Neural progenitor cell (in vitro differentiated cells): ENCODE measurements at regions not wholly inside any gene's neighbourhood (a gene's known extent, or its start where the extent isn't known, plus 50 kb on each side); places are given as distances from the start of the nearest gene placed in this dataset.
A peak's percentile ranks its signal among the peaks of the same experiment; 100 is the strongest.

Experiments
- DNase-seq: peaks from one replicate; pipeline ENCODE4 v3.0.0-alpha.2; 2016; ENCODE audit warnings: low spot score
- H2AFZ ChIP-seq: fragments of 200-600 bp; sonication (generic); replicated peaks from 2 replicates; pipeline ENCODE4 v1.6.1; 2016; ENCODE audit warnings: antibody characterized with exemption
- H3F3A ChIP-seq: fragments of 200-600 bp; sonication (generic); 2 replicates; pipeline ENCODE4 v1.6.1; 2016; ENCODE audit warnings: antibody characterized with exemption, low read depth
- H3K27ac ChIP-seq: fragments of 200-600 bp; sonication (generic); 2 replicates; pipeline ENCODE4 v1.5.1; 2016; ENCODE audit warnings: mild to moderate bottlenecking
- H3K27me3 ChIP-seq: fragments of 200-600 bp; sonication (generic); 2 replicates; pipeline ENCODE4 v1.6.1; 2016; ENCODE audit warnings: mild to moderate bottlenecking, moderate library complexity
- H3K36me3 ChIP-seq: fragments of 200-600 bp; sonication (generic); 2 replicates; pipeline ENCODE4 v1.5.1; 2016
- H3K4me1 ChIP-seq: fragments of 200-600 bp; sonication (generic); 2 replicates; pipeline ENCODE4 v1.6.1; 2016; ENCODE audit warnings: mixed run types
- H3K4me2 ChIP-seq: fragments of 200-600 bp; sonication (generic); 2 replicates; pipeline ENCODE4 v1.6.1; 2016
- H3K4me3 ChIP-seq: fragments of 200-600 bp; sonication (generic); 2 replicates; pipeline ENCODE4 v1.5.1; 2016
- H3K79me2 ChIP-seq: fragments of 200-600 bp; sonication (generic); 2 replicates; pipeline ENCODE4 v1.6.1; 2016; ENCODE audit warnings: low read depth
- H3K9ac ChIP-seq: fragments of 200-600 bp; sonication (generic); 2 replicates; pipeline ENCODE4 v1.6.1; 2016
- H3K9me3 ChIP-seq: fragments of 200-600 bp; sonication (generic); 2 replicates; pipeline ENCODE4 v1.5.1; 2016; ENCODE audit warnings: low read depth
- H4K20me1 ChIP-seq: fragments of 200-600 bp; sonication (generic); 2 replicates; pipeline ENCODE4 v1.6.1; 2016; ENCODE audit warnings: low read depth
- H3K27ac Mint-ChIP-seq: 3 replicates; pipeline ENCODE4 v1.8.0; 2021; ENCODE audit warnings: mixed read lengths
- H3K27me3 Mint-ChIP-seq: 2 replicates; pipeline ENCODE4 v1.8.0; 2022; ENCODE audit warnings: low read depth, mild to moderate bottlenecking, inconsistent platforms, moderate library complexity, mixed read lengths; ENCODE audit not compliant: insufficient read depth
- H3K36me3 Mint-ChIP-seq: 3 replicates; pipeline ENCODE4 v1.8.0; 2021; ENCODE audit warnings: mixed read lengths
- H3K4me1 Mint-ChIP-seq: 3 replicates; pipeline ENCODE4 v1.8.0; 2021; ENCODE audit warnings: mixed read lengths
- H3K4me3 Mint-ChIP-seq: 3 replicates; pipeline ENCODE4 v1.8.0; 2021; ENCODE audit warnings: mild to moderate bottlenecking, moderate library complexity, mixed read lengths
- H3K9me3 Mint-ChIP-seq: 3 replicates; pipeline ENCODE4 v1.8.0; 2020; ENCODE audit warnings: mixed read lengths
- EZH2 ChIP-seq: fragments of 200-600 bp; sonication (generic); IDR thresholded peaks from 2 replicates; pipeline ENCODE4 v1.6.1; 2017; ENCODE audit warnings: antibody characterized with exemption, mild to moderate bottlenecking, moderate library complexity
- EZH2phosphoT487 ChIP-seq: fragments of 200-600 bp; sonication (generic); IDR thresholded peaks from 2 replicates; pipeline ENCODE4 v1.6.1; 2017; ENCODE audit warnings: antibody characterized with exemption
- TF ChIP-seq, protein P1 (sequence below): fragments of 200-600 bp; sonication (generic); IDR thresholded peaks from 2 replicates; pipeline ENCODE4 v1.5.1; 2017; ENCODE audit warnings: antibody characterized with exemption, mild to moderate bottlenecking

GRCh38 chr18:66300141-66300540 is 303.7 kb downstream of the CDH19 start:
- TF ChIP-seq EZH2phosphoT487 (no peak), EZH2 (no peak)
- TF ChIP-seq, protein P1, sequence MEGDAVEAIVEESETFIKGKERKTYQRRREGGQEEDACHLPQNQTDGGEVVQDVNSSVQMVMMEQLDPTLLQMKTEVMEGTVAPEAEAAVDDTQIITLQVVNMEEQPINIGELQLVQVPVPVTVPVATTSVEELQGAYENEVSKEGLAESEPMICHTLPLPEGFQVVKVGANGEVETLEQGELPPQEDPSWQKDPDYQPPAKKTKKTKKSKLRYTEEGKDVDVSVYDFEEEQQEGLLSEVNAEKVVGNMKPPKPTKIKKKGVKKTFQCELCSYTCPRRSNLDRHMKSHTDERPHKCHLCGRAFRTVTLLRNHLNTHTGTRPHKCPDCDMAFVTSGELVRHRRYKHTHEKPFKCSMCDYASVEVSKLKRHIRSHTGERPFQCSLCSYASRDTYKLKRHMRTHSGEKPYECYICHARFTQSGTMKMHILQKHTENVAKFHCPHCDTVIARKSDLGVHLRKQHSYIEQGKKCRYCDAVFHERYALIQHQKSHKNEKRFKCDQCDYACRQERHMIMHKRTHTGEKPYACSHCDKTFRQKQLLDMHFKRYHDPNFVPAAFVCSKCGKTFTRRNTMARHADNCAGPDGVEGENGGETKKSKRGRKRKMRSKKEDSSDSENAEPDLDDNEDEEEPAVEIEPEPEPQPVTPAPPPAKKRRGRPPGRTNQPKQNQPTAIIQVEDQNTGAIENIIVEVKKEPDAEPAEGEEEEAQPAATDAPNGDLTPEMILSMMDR, result no peak
- H3K9me3 Mint-ChIP-seq, result peaks cover 4% of the 10 kb centered on the region
- Histone ChIP-seq H3K36me3 (no peaks in the 10 kb centered on the region), H3K27me3 (no peaks in the 10 kb centered on the region), H4K20me1 (no peaks in the 10 kb centered on the region), H3K4me2 (no peak overlapping the region), H3K27ac (no peak overlapping the region), H3K4me1 (no peaks in the 10 kb centered on the region), H3K4me3 (no peak overlapping the region), H3K79me2 (no peaks in the 10 kb centered on the region), H3F3A (no peaks in the 10 kb centered on the region), H3K9ac (no peak overlapping the region), H3K9me3 (no peaks in the 10 kb centered on the region), H2AFZ (no peak overlapping the region)
- DNase-seq, result no peak
- H3K36me3 Mint-ChIP-seq, result no peaks in the 10 kb centered on the region
- H3K4me1 Mint-ChIP-seq, result no peaks in the 10 kb centered on the region
- H3K4me3 Mint-ChIP-seq, result no peak overlapping the region
- H3K27ac Mint-ChIP-seq, result no peak overlapping the region
- H3K27me3 Mint-ChIP-seq, result no peaks in the 10 kb centered on the region

GRCh38 chr18:66280470-66280869 is 323.4 kb downstream of the CDH19 start:
- no peak overlapping the region for H3K4me3 Mint-ChIP-seq
- Histone ChIP-seq H3F3A (no peaks in the 10 kb centered on the region), H4K20me1 (no peaks in the 10 kb centered on the region), H3K9ac (no peak overlapping the region), H3K9me3 (peaks cover under 1% of the 10 kb centered on the region), H2AFZ (peak overlapping the region; percentile 7), H3K4me1 (peaks cover 7% of the 10 kb centered on the region), H3K79me2 (no peaks in the 10 kb centered on the region), H3K27me3 (no peaks in the 10 kb centered on the region), H3K4me3 (no peak overlapping the region), H3K4me2 (no peak overlapping the region), H3K27ac (no peak overlapping the region), H3K36me3 (peaks cover 4% of the 10 kb centered on the region)
- TF ChIP-seq EZH2, result no peak
- H3K27ac Mint-ChIP-seq, result no peak overlapping the region
- H3K27me3 Mint-ChIP-seq, result no peaks in the 10 kb centered on the region
- H3K36me3 Mint-ChIP-seq, result no peaks in the 10 kb centered on the region
- peaks cover 4% of the 10 kb centered on the region for H3K9me3 Mint-ChIP-seq
- no peaks in the 10 kb centered on the region for H3K4me1 Mint-ChIP-seq
- no peak for DNase-seq

GRCh38 chr18:66271962-66272361 is 331.9 kb downstream of the CDH19 start:
- peaks cover 37% of the 10 kb centered on the region for H3F3A ChIP-seq
- no peaks in the 10 kb centered on the region for H4K20me1 ChIP-seq
- H3K4me1 ChIP-seq, result peaks cover 34% of the 10 kb centered on the region
- H3K36me3 ChIP-seq, result peaks cover 22% of the 10 kb centered on the region
- H2AFZ ChIP-seq, result no peak overlapping the region
- DNase-seq, result peak; percentile 87
- peak overlapping the region; percentile 68 for H3K4me2 ChIP-seq
- H3K4me1 Mint-ChIP-seq, result peaks cover 8% of the 10 kb centered on the region
- no peaks in the 10 kb centered on the region for H3K27me3 Mint-ChIP-seq
- peaks cover 31% of the 10 kb centered on the region for H3K9me3 Mint-ChIP-seq
- H3K9me3 ChIP-seq, result peaks cover 33% of the 10 kb centered on the region
- no peak overlapping the region for H3K9ac ChIP-seq
- peak overlapping the region; percentile 98 for H3K27ac ChIP-seq
- H3K4me3 Mint-ChIP-seq, result no peak overlapping the region
- H3K36me3 Mint-ChIP-seq, result no peaks in the 10 kb centered on the region
- no peak overlapping the region for H3K27ac Mint-ChIP-seq
- H3K27me3 ChIP-seq, result no peaks in the 10 kb centered on the region
- peak overlapping the region; percentile 23 for H3K4me3 ChIP-seq
- TF ChIP-seq, protein P1, result no peak
- no peak for TF ChIP-seq EZH2
- peak; percentile 75 for TF ChIP-seq EZH2phosphoT487
- no peaks in the 10 kb centered on the region for H3K79me2 ChIP-seq

DNA sequence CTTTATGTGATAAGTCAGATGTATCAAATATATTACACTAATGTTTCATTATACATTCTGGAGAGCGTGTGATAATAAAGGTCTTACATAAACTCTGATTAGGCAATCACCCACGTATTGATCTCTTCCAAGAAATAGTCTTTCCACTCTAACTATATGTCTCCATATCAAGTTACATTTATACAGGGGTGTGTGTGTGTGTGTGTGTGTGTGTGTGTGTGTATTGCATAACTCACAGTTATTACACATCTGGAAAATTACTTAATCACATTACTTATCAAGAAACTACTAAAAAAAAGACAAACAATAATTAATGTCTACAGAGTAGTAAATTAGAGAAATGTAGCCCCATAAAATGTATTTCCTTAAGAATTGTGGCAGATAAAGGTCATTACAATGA is 339.8 kb downstream of the CDH19 start:
- Mint-ChIP-seq H3K27me3 (no peaks in the 10 kb centered on the region), H3K4me1 (no peaks in the 10 kb centered on the region), H3K4me3 (no peak overlapping the region), H3K27ac (no peak overlapping the region), H3K9me3 (peaks cover 8% of the 10 kb centered on the region), H3K36me3 (no peaks in the 10 kb centered on the region)
- no peak for DNase-seq
- H3F3A ChIP-seq, result no peaks in the 10 kb centered on the region
- no peak overlapping the region for H2AFZ ChIP-seq
- no peak overlapping the region for H3K9ac ChIP-seq
- H3K27ac ChIP-seq, result no peak overlapping the region
- H3K79me2 ChIP-seq, result no peaks in the 10 kb centered on the region
- H3K27me3 ChIP-seq, result no peaks in the 10 kb centered on the region
- no peak overlapping the region for H3K4me2 ChIP-seq
- peaks cover 11% of the 10 kb centered on the region for H3K36me3 ChIP-seq
- H3K4me1 ChIP-seq, result no peaks in the 10 kb centered on the region
- TF ChIP-seq EZH2 (no peak), EZH2phosphoT487 (no peak)
- TF ChIP-seq, protein P1, result no peak
- H3K9me3 ChIP-seq, result peaks cover 22% of the 10 kb centered on the region
- no peak overlapping the region for H3K4me3 ChIP-seq
- H4K20me1 ChIP-seq, result no peaks in the 10 kb centered on the region
